GM21526 (cell line): ENCODE measurements at regions not wholly inside any gene's neighbourhood (a gene's known extent, or its start where the extent isn't known, plus 50 kb on each side); places are given as distances from the start of the nearest gene placed in this dataset.

ENCODE experiments used
- ATAC-seq: cut with Tn5 transposase; IDR thresholded peaks from one replicate; pipeline ENCODE4 v1.9.1; 2021; ENCODE audit warnings: moderate library complexity; ENCODE audit not compliant: unreplicated experiment, low FRiP score

DNA sequence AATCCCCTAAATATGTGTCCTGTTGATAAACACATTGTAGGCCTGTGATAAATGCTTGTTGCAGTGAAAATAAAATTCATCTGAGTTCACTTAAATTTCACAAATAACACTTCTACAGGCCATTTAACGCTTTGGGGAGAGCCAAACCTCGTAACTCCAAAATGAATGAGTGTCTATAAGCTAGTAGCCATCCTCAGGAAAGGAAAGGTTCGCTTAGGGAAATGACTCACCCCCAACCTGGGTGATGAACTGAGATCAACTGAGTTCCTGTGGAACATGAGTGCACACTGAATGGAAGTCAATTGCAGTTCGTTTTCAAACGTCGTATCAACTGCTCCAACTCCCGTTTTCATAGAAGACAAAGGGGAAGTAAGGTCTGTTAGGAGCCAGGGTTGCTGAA lies 527.6 kb upstream of the ID2 start:
- ATAC-seq: no peak

DNA sequence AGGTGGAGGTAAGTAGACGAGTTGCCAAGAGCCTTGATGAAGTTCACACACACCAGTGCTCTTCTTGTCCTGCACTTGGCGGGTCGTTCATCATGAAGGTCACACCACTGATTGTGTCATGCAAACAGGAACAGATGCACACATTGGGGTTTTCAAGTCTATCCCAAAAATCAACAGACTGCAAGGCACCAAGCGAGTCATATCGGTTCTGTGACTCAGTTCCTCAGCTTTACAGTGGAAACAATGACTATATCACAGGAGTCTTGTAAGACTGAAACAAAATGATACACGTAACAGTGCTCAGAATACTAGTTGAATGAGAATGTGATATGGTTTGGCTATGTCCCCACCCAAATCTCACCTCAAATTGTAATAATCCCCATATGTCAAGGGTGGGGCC lies 526.9 kb upstream of the ID2 start:
- ATAC-seq: no peak

DNA sequence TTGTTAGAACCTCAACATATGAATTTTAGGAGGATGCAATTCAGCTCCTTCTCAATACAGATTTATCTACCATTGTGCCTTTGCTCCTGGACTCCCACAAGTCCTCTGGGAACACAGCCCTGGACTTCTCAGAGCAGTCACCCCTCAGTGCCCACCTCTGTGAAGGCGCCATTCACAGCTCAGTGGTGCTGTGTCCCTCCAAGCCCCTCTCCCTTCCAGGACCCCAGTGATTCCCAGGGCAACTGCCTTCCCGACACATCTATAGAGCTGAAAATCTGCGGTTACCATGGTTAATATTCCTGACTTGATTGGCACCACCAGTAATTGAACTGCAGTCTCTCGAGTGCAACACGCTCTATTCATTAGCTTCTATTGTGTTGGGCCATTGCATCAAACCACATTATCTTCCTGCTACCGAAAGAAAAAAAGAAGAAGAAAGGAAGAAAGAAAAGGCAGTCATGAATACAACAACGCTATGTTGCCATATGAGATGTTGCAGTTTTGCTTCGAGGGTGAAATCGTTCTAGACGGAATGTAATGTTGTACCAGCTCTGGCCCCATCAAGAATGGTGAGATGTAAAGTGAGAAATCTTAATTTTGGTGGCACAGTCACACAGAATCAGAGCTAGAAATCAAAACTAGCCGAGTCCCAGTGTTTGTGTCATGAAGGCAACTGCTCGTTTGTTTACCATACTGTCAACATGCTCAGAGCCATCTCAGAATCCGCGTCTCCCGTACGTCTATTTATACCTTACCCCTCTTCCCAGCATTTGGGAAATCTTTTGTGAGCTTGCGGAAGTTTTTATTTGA lies 524.0 kb upstream of the ID2 start:
- ATAC-seq: no peak

DNA sequence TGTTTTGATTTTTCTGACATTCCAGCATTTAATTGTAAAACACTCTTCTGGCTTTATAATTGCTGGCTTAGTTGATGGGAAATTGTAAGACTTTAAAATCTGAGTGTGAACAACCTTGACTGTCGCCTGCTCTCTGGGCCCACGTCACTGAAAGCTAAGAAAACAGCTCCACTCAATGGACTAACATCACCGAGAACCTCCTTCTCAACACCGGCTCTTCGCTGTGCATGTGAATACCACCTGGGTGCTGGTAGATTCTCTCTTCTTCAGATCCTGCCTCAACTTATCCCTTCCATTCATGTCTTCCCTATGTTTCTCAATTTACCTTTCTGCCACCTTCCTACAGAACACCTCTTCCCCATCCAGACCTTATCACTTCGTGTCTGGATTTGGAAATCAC lies 523.1 kb upstream of the ID2 start:
- no peak for ATAC-seq

DNA sequence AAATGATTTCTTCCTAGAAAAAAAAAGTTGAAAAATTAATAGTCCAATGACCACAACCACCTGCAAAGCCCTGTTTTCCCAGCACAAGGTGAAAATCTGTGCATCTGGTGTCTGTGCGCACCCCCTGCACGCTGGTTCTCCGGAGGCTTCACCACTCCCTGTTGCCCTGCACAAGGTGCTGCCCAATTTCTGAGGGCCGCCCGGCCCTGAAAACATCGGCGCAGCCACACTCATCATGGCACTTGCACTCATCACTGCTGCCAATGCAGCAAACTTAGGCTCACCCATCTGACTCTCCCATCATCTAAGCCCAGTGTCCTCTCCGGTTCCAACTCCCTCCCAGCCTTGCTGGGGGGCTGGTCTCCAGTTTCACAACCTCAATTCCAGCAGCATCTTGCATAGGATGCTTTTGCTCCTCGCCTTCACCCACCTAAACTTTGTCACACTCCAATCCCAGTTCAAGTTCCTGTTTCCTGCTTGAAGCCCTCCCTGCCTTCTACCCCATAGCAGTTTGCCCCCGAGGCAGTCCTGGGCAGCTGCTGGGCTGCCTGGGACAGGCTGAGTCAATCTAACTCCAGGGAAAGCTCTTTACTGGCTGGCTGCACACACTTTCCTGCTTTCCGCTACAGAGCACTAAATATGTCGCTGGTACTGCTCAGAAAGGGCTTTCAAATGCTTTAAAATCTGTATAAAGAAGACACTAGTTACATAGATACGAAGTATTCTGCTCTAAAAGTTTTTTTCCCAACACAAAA lies 522.5 kb upstream of the ID2 start:
- ATAC-seq: no peak

DNA sequence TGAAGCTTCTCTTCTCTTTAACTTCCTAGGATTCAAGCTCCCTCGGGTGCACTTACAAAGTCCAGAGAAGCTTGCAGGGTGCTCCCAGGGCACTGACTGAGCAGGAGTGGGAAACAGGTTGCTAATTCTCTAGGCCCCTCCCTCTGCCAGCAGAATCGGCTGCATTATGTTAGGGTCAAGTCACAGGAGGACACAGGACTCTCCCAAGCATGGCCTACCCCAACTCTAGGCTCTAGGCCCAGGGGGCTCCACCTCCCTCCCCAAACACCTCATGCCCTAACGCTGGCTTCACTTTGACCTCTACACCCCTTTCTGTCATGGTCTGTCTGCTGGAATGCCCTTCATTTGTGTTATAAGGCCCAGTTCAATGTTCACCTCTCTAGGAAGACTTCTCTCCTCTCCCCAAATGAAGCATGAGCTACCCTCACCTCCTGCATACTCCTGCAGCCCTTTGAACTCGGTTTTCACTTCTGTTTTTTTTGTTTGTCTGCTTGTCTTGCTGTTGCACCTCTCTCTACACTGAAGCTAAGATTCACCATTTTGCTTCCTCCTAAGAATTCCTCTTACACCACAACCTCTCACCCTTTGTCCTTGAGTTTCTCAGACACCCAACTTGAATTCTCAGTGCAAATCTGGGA lies 521.8 kb upstream of the ID2 start:
- ATAC-seq: no peak

DNA sequence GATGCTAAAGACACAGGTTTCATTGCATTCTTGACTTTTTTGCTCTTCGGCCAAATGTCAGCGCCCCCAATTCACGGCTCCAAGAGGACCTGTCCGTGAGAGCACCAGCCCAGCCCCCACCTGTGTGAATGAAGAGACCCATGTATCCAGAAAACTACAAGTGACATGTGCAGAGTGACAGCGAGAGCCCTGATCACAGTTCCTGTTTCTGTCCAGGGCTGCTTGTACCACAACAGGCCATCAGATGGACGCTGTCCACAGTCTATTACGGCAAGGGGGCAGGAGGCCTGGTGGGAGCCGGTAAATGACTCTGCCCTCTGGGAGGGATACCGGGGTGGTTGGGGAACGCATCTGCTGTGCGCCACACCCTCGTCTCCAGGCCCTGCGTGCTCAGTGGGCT lies 520.9 kb upstream of the ID2 start:
- no peak for ATAC-seq

DNA sequence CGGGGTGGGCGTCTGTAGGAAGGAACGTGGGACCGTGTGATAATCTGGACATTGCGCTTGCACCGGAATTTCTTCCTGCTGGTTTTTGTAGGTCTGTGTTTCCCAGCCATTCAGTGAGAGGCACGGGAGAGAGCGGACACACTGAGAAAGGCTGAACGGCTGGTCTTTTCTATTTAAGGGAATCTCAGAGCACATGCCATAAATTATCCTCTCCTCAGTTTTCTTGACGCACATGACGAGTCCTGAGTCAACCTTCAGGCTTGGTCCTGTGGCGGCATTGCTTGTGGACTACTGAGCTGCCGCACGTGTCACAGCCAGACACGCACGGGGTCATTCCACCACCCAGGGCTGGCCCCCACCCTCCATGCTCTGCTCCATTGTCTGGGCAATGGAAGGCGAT lies 519.3 kb upstream of the ID2 start:
- no peak for ATAC-seq

DNA sequence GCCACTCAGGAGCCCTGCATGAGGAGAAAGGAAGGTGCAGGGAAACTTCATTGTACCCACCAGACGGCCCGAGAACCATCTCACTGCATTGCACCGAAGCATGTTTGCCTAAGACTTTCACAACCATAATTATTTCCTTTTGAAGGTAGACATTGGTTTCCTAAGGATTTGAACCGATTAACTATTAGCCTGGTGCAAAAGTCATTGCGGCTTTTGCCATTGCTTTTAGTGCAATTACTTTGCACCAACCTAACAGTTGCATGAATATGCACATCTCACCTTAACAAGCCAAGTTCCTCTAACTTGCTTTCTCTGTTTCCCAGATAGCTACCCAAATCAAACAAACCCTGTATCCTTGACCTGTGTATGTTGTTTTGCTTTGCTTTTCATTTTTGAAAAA lies 516.3 kb upstream of the ID2 start:
- no peak for ATAC-seq

DNA sequence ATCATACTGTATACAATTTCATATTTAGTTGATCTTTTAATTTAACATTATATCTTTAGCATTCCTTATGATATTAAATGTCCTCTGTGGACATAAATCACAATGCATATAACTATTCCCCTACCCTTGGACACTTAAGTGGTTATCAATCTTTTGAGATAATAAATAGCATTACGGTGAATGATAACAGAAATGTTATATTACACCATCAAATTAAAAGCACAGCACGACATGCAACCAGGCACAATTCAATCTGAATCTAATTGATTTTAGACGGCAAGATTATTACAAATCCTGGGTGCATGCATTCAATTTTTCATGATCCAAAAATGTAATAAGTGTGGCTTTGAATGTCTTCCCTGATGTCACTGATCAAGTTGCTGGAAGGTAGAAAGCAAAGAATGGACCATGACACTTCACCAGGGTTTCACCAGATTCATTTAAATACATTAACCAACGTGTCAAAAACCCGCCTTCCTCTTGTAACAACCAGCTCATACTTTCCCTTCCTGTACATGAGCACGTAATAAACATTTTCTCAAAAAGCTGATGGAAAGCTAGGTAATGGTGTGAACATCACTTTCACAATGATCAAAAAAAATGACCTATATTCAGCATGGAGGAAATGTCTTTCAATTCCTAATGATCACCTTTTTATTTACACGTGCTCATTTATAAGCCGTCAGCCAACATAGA lies 513.7 kb upstream of the ID2 start:
- ATAC-seq: no peak

DNA sequence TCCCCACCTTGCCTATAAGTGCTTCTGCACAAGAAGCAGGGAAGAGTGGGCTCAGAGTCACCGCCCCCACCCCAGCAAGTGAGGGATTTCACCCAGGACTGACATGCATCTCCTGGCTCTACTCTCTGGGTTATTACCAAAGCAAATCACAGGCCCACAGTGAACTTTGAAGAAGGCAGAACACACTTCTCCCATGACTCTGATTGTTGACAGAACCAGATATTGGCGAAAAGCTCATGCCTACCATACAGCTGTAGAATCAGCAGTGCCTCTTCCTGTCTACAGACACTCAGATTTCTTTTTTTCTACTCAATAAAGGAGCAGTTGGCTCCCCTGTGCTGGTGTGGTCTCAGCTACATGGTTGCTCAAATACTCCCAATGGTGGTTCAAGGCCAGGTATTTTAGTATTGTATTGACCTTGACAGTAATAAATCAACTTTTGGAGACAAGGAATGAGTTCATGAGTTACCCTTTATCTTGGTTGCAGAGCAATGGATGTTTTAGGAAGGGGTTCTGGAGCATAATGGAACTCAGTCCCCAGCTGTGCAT lies 512.9 kb upstream of the ID2 start:
- ATAC-seq: no peak

DNA sequence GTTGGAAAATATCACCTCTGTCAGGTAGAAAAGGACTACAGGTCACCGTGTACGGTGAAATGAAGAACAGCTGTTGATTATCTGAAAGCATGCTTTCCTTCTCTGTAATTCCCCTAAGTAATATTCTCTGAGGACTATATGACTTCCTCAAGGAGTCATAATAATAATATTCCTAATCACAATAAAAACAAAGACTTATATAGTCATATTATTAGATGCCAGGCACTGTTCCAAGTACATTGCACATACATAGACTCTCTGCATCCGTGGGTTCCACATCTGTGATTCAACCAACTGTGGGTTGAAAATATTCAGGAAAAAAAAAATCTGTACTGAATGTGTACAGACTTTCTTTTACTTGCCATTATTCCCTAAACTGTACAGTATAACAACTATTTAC lies 512.4 kb upstream of the ID2 start:
- no peak for ATAC-seq

DNA sequence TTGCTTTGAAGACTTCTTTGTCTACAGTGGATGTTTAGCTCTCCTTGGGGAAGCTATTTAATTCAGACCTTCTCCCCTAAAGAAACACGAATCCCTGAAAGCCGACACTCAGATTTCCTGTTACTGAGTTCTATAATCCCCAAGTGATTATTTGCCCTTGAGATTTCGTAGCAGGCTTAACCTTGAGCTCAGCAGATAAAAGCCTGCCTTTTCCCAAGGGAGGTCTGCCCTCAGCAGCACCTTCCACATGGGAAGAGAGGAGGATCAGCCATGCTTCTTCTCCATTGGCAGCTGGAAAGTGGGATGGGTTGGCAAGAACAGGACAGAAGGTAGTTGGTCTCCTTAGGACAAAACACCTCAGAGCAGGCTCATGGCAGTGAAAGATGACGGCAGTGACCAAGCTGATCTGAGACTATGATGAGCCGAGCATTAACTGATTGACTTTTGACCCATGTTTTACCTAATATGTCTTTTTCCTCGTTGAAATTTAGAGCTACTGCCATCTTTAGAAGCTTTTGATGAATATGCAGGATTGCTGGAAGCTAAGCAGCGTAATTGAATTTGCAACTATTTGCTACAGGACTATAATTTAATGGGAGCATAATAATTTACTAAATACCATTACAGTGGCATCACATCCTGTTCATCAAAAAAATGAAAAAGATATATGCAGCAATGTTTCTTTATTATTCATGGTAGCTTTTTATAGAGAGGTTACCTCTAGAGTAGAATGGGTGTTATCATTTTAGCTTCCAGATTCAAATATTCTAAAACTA lies 511.1 kb upstream of the ID2 start:
- ATAC-seq: no peak

DNA sequence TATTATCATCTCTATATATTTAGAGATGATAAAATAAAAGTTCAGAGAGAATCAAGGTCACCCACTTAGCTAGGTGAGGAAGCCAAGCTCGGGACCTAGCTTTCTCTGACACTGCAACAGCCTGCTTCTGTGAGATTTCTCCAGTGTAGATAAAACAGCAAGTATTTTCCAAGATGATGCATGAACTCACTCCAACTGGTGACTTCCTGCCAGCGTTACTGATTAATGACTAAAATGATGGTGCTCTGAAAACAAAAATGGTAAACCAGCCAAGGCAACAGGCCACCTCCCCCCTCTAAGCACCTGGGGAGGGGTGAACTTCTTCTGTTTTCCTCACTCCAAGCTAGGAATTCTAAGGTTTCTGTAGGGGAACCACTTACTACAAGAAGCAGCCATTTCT lies 510.2 kb upstream of the ID2 start:
- ATAC-seq: no peak

DNA sequence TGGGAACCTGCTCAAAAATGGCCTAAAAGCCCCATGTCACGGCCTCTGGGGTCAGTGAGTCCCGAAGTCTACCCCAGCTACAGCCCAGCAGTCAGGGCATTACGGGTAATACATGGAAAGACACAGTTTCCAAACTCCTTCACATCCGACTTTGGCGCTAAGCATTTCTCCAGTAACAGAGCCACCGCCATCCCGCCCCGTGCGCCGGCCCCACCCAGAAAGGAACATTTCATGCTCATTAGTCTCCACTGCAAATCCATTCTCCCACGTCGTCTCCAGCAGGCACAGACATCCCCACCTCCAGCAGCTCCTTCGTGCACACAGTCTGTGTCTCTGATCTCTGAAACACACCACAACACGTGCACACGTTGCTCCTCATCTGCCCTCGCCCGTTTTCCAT lies 509.2 kb upstream of the ID2 start:
- no peak for ATAC-seq

DNA sequence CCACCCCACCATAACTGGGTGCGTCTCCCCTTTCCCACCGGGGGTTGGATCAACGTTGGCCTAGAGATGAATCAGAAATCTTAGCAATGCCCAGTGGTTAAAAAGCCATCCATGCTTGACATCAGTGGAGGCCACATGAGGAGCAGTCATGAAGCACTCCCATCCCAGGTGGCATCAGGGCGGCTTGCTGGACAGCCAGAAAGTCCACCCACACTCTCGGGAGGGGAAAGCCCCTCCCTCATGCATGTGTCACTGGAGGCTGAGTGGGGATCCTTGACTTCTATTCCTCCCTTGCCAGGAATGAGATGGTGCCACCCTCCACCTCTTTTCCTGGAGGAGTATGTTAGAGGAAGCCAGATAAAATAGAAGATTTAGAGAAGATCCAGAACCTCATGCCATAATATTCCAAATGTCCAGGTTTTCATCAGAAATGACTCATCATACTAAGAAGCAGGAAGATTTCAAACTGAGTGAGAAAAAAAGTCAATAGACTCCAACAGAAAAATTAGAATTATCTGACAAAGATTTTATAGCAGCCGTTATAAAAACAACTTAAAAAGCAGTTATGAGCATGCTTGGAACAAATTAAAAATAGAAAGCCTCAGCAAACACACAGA lies 507.1 kb upstream of the ID2 start:
- ATAC-seq: no peak

DNA sequence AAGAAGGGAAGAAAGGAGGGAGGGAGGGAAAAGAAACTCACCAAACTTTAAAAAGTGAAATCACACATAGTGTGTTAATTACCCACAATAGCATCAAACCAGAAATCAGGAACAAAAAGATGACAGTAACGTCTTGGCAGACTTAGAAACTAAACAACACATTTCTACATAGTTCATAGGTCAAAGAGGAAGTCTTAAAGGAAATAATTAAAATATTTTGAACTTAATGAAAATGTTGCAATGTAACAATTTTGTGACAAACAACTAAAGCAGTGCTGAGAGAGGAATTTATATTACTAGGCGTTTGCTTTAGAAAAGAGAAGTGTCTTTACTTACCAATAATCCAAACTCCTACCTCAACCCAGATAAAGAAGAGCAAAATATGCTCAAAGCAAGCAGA lies 505.0 kb upstream of the ID2 start:
- no peak for ATAC-seq

DNA sequence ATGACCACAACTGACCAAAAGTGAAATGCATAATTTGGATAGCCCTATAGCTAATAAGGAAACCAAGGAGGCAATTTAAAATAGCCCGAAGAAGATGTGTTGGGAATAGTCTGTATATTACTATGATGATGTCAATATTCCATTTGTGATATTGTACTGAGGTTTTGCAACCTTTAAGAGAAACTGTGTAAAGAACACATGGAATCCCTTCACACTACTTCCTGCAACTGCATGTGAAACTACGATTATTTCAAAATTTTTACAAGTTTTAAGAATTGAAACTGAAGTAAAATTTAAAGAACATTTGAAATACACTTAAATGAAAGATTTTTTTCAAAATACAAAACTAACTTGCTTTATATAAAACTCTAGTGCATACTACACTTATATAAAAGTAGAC lies 504.3 kb upstream of the ID2 start:
- ATAC-seq: no peak

DNA sequence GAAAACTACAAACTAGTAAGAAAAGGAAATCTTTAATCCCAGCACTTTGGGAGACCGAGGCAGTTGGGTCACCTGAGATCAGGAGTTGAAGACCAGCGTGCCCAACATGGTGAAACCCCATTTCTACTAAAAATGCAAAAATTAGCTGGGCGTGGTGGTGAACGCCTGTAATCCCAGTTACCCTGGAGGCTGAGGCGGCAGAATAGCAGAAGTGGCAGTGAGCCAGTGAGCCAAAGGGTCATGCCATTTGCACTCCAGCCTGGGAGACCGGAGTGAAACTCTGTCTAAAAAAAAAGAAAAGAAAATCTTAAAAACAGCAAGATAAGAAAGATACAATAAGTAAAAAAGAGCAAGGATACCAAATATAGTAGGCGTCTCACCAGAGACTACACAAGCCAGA lies 502.9 kb upstream of the ID2 start:
- no peak for ATAC-seq

DNA sequence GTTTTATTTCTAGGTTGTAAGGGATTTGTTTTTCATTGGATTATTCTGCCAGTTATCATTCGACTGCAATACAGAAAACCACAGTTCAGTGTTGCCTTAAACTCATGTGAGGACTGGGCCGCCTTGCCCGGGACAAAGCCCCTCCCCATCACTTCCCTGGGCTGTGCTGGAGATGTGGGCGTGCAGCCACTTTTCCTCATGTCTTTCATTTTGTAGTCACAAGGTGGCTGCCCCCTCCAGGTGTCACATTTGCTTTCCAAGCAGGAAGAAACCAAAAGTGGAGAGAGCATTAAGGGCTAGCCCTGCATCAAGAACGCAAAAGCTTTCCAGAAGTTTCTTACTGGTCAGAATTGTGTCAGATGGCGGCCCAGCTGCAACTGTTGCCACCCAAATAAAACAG lies 492.5 kb upstream of the ID2 start:
- no peak for ATAC-seq
